Suprapubic skin (tissue), 4 donors: ENCODE measurements at regions not wholly inside any gene's neighbourhood (a gene's known extent, or its start where the extent isn't known, plus 50 kb on each side); places are given as distances from the start of the nearest gene placed in this dataset.

Experiments
- EP300 ChIP-seq: sonication (generic); formaldehyde crosslinking; IDR thresholded peaks from one replicate; pipeline ENCODE4 v1.6.1; 2017; ENCODE audit warnings: antibody characterized with exemption
- POLR2AphosphoS5 ChIP-seq, 3 donors: sonication (generic); formaldehyde crosslinking; IDR thresholded peaks; one replicate each; pipeline ENCODE4 v1.6.1; 2017; ENCODE audit warnings: antibody characterized with exemption in 3 of 3
- TF ChIP-seq, protein P1 (sequence below), 2 donors: fragments of 200-600 bp in 1 of 2; fragments of 450-650 bp in 1 of 2; sonication (generic) in 1 of 2; IDR thresholded peaks; one replicate each; pipeline ENCODE4 v1.5.1; 2016 to 2019; ENCODE audit warnings: antibody characterized with exemption in 2 of 2, mild to moderate bottlenecking in 1 of 2, moderate library complexity in 1 of 2

- TF ChIP-seq, protein P1, sequence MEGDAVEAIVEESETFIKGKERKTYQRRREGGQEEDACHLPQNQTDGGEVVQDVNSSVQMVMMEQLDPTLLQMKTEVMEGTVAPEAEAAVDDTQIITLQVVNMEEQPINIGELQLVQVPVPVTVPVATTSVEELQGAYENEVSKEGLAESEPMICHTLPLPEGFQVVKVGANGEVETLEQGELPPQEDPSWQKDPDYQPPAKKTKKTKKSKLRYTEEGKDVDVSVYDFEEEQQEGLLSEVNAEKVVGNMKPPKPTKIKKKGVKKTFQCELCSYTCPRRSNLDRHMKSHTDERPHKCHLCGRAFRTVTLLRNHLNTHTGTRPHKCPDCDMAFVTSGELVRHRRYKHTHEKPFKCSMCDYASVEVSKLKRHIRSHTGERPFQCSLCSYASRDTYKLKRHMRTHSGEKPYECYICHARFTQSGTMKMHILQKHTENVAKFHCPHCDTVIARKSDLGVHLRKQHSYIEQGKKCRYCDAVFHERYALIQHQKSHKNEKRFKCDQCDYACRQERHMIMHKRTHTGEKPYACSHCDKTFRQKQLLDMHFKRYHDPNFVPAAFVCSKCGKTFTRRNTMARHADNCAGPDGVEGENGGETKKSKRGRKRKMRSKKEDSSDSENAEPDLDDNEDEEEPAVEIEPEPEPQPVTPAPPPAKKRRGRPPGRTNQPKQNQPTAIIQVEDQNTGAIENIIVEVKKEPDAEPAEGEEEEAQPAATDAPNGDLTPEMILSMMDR (IDR thresholded peaks at IDR 0.05) = no peak
- no peak for TF ChIP-seq POLR2AphosphoS5 (IDR thresholded peaks at IDR 0.05)
- TF ChIP-seq EP300 = no peak
Measured at GRCh38 chr5:52051759-52052158, 668.5 kb downstream of the ISL1 start.
